Right atrium auricular region (tissue), 2 donors: ENCODE measurements at regions not wholly inside any gene's neighbourhood (a gene's known extent, or its start where the extent isn't known, plus 50 kb on each side); places are given as distances from the start of the nearest gene placed in this dataset.

Experiments used
- DNase-seq: peaks from one replicate; pipeline ENCODE4 v3.0.0-alpha.2; 2019; ENCODE audit warnings: low spot score
- H3K27ac ChIP-seq, 2 donors: fragments of 200-600 bp; sonication (generic); 1 replicate in 1 of 2; 2 replicates in 1 of 2; pipeline ENCODE4 v1.5.1; 2016 to 2019
- H3K27me3 ChIP-seq, 2 donors: fragments of 200-600 bp; sonication (generic); one replicate each; pipeline versions ENCODE4 v1.5.1 to v1.6.0; 2017 to 2019
- H3K36me3 ChIP-seq: fragments of 200-600 bp; sonication (generic); one replicate; pipeline ENCODE4 v1.5.1; 2016
- H3K4me1 ChIP-seq, 2 donors: fragments of 200-600 bp; sonication (generic); one replicate each; pipeline versions ENCODE4 v1.5.1 to v1.6.0; 2017 to 2019
- H3K4me3 ChIP-seq, 2 donors: fragments of 200-600 bp; sonication (generic); 1 replicate in 1 of 2; 2 replicates in 1 of 2; pipeline ENCODE4 v1.5.1; 2017 to 2019; ENCODE audit warnings: mild to moderate bottlenecking in 1 of 2, moderate library complexity in 1 of 2
- H3K9me3 ChIP-seq, 2 donors: fragments of 200-600 bp; sonication (generic); one replicate each; pipeline ENCODE4 v1.5.1; 2019
- CTCF ChIP-seq, 2 donors: fragments of 200-600 bp; sonication (generic); IDR thresholded peaks; one replicate each; pipeline ENCODE4 v1.5.1; 2019; ENCODE audit warnings: antibody characterized with exemption in 2 of 2

- Histone ChIP-seq H3K9me3 (no peaks in the 10 kb centered on the region), H3K36me3 (no peaks in the 10 kb centered on the region), H3K27me3 (no peaks in the 10 kb centered on the region), H3K4me1 (no peaks in the 10 kb centered on the region), H3K27ac (no peak overlapping the region), H3K4me3 (no peak overlapping the region)
- no peak for TF ChIP-seq CTCF (IDR thresholded peaks at IDR 0.05)
- DNase-seq = no peak
Observed at GRCh38 chr4:162229670-162230069, 65.9 kb upstream of the FSTL5 start.

DNA sequence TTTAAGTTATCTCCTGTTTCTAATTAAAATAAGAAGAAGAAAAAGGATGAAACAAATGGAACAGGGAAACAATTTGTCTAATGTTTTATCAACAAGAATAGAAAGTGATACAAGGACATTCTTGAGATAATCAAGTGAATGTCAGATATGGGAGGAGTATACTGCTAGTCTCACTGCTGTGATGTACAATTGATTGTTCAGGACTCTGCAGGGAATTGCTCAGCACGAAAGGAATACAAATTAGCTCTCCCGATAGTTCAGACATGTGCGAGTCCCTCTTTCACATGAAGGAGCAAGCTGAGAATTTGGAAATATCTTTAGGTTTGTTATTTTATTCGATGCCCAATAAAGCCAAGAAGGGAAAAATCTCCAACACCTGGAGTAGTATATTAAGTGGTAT, 57.3 kb upstream of the FSTL5 start:
- Histone ChIP-seq H3K9me3 (no peaks in the 10 kb centered on the region), H3K4me1 (no peaks in the 10 kb centered on the region), H3K27ac (no peak overlapping the region), H3K27me3 (no peaks in the 10 kb centered on the region), H3K4me3 (no peak overlapping the region), H3K36me3 (no peaks in the 10 kb centered on the region)
- TF ChIP-seq CTCF (IDR thresholded peaks at IDR 0.05) = no peak
- no peak for DNase-seq
